Hindlimb muscle (tissue), 1 donor: ENCODE measurements at regions not wholly inside any gene's neighbourhood (a gene's known extent, or its start where the extent isn't known, plus 50 kb on each side); places are given as distances from the start of the nearest gene placed in this dataset.
"Not testable (repeated sequence)": the region's sequence is repeated elsewhere in the genome, so short reads cannot be mapped to it uniquely, and the experiment has no call there.

Experiments used
- DNase-seq: peaks from one replicate; pipeline ENCODE4 v3.0.0-alpha.2; 2013

- DNase-seq = no peak
Observed at GRCh38 chr12:88810806-88811205, 230.5 kb upstream of the KITLG start.

GRCh38 chr12:88809841-88810240, 229.6 kb upstream of the KITLG start:
- not testable (repeated sequence) for DNase-seq

GRCh38 chr12:88805692-88806091, 225.4 kb upstream of the KITLG start:
- DNase-seq = no peak

- no peak for DNase-seq
Observed at GRCh38 chr12:88805286-88805685, 225.0 kb upstream of the KITLG start.

GRCh38 chr12:88802096-88802706, 221.9 kb upstream of the KITLG start:
- DNase-seq = no peak

GRCh38 chr12:88801227-88802095, 221.2 kb upstream of the KITLG start:
- no peak for DNase-seq

GRCh38 chr12:88793096-88793495, 212.8 kb upstream of the KITLG start:
- DNase-seq = no peak

GRCh38 chr12:88790231-88790630, 210.0 kb upstream of the KITLG start:
- no peak for DNase-seq

GRCh38 chr12:88784166-88784565, 203.9 kb upstream of the KITLG start:
- no peak for DNase-seq

GRCh38 chr12:88782351-88782750, 202.1 kb upstream of the KITLG start:
- no peak for DNase-seq

- DNase-seq = no peak
Observed at GRCh38 chr12:88781909-88782308, 201.6 kb upstream of the KITLG start.

GRCh38 chr12:88778064-88778463, 197.8 kb upstream of the KITLG start:
- DNase-seq = no peak

GRCh38 chr12:88775742-88776151, 195.5 kb upstream of the KITLG start:
- no peak for DNase-seq

- no peak for DNase-seq
Observed at GRCh38 chr12:88767699-88768098, 187.4 kb upstream of the KITLG start.

- DNase-seq = no peak
Observed at GRCh38 chr12:88764781-88765480, 184.7 kb upstream of the KITLG start.

GRCh38 chr12:88763536-88764100, 183.3 kb upstream of the KITLG start:
- DNase-seq = no peak

- DNase-seq = no peak
Observed at GRCh38 chr12:88758176-88758575, 177.9 kb upstream of the KITLG start.

GRCh38 chr12:88756917-88757316, 176.6 kb upstream of the KITLG start:
- DNase-seq = no peak

GRCh38 chr12:88756153-88756552, 175.9 kb upstream of the KITLG start:
- DNase-seq = no peak

GRCh38 chr12:88753707-88754106, 173.4 kb upstream of the KITLG start:
- DNase-seq = no peak

- DNase-seq = no peak
Observed at GRCh38 chr12:88753066-88753465, 172.8 kb upstream of the KITLG start.

GRCh38 chr12:88752183-88752582, 171.9 kb upstream of the KITLG start:
- DNase-seq = no peak

- DNase-seq = no peak
Observed at GRCh38 chr12:88750867-88751543, 170.7 kb upstream of the KITLG start.
